ENCODE measurements at regions not wholly inside any gene's neighbourhood (a gene's known extent, or its start where the extent isn't known, plus 50 kb on each side); places are given as distances from the start of the nearest gene placed in this dataset.

- H4K8ac ChIP-seq (replicated peaks; ENCODE audit: insufficient read length, low read depth, low read length), result no peak overlapping the region
- H4K91ac ChIP-seq (ENCODE audit: insufficient read length, low read depth, low read length), result no peak overlapping the region
- no peak overlapping the region for H3K56ac ChIP-seq (ENCODE audit: insufficient read length, low read depth, low read length)
- H3K27ac Mint-ChIP-seq, result peak overlapping the region; percentile 13 to 39 (median 19); a peak in 3 of 7 replicates
- no peaks in the 10 kb centered on the region; the same call in 1 of the 2 replicates for H3K4me1 ChIP-seq (ENCODE audit: insufficient read depth, low read length)
- WGBS (ENCODE audit: extremely low coverage, insufficient read length, low lambda C conversion rate), result no CpG with 5 or more reads among the region's 2 CpGs
- no peak overlapping the region for H2BK15ac ChIP-seq (ENCODE audit: low read depth, low read length)
- no peaks in the 10 kb centered on the region for H3K36me3 Mint-ChIP-seq (ENCODE audit: insufficient read depth in 1 of 3, low read depth in 3 of 3)
- H2BK120ac ChIP-seq (ENCODE audit: low read depth, low read length, poor library complexity, severe bottlenecking), result no peak overlapping the region
- H2AFZ ChIP-seq (ENCODE audit: low read length), result no peak overlapping the region
- H3K14ac ChIP-seq (ENCODE audit: insufficient read depth, low read length), result no peak overlapping the region
- H3K23me2 ChIP-seq (ENCODE audit: insufficient read length, low read depth, low read length, poor library complexity, severe bottlenecking), result no peaks in the 10 kb centered on the region
- no peak overlapping the region for H4K5ac ChIP-seq (ENCODE audit: insufficient read length, low read depth, low read length)
- H3K27me3 Mint-ChIP-seq (ENCODE audit: low read depth), result no peaks in the 10 kb centered on the region
- no peak overlapping the region for H3K4me3 Mint-ChIP-seq
- no peak overlapping the region for H3T11ph ChIP-seq (ENCODE audit: low read length)
- H2BK20ac ChIP-seq (ENCODE audit: low read depth, low read length, poor library complexity, severe bottlenecking), result no peak overlapping the region
- H3K4me1 Mint-ChIP-seq, result peaks cover 15% of the 10 kb centered on the region in 2 experiments
- no peak overlapping the region for H3K18ac ChIP-seq (ENCODE audit: insufficient read length, low read depth, low read length)
- no peaks in the 10 kb centered on the region for H3K79me2 ChIP-seq (ENCODE audit: insufficient read depth, low read length)
- no peak overlapping the region for H2BK5ac ChIP-seq (ENCODE audit: insufficient read length, low read length)
- no peak overlapping the region for H3K4me2 ChIP-seq (ENCODE audit: insufficient read depth, insufficient read length, low read length)
- H3K23ac ChIP-seq (ENCODE audit: insufficient read length, low read depth, low read length), result no peak overlapping the region
- H3K79me1 ChIP-seq (ENCODE audit: insufficient read depth, low read depth, low read length, poor library complexity, severe bottlenecking), result no peaks in the 10 kb centered on the region
- TF ChIP-seq CTCF (conservative IDR thresholded peaks at IDR 0.05), result no peak
- no peaks in the 10 kb centered on the region for H3K9me3 Mint-ChIP-seq
- no peaks in the 10 kb centered on the region for H4K20me1 ChIP-seq (ENCODE audit: control insufficient read depth, insufficient read depth, insufficient read length)
- DNase-seq, result no peak
- no peak overlapping the region for H2AK5ac ChIP-seq (ENCODE audit: insufficient read length, low read length)
- H3K27me3 ChIP-seq (ENCODE audit: insufficient read depth, low read length), result no peaks in the 10 kb centered on the region
- no peak overlapping the region for H3K9ac ChIP-seq (ENCODE audit: extremely low read depth, insufficient read length, low read length)
- H3K27ac ChIP-seq (ENCODE audit: insufficient read length, low read depth, low read length), result no peak overlapping the region
- H3K4ac ChIP-seq (ENCODE audit: low read depth, low read length), result no peak overlapping the region
- H3K9me3 ChIP-seq (ENCODE audit: control insufficient read depth, low read depth, low read length), result no peaks in the 10 kb centered on the region
- no peak overlapping the region for H2BK12ac ChIP-seq (ENCODE audit: insufficient read length, low read depth, low read length)
Measured at GRCh38 chr3:51621091-51621892, 49.8 kb upstream of the TEX264 start.

Data from H9 (cell line).